Inferior parietal cortex (tissue), 1 donor: ENCODE measurements at regions not wholly inside any gene's neighbourhood (a gene's known extent, or its start where the extent isn't known, plus 50 kb on each side); places are given as distances from the start of the nearest gene placed in this dataset.

Experiments used
- DNase-seq: peaks from one replicate; pipeline ENCODE4 v3.0.0-alpha.2; 2016; ENCODE audit errors: extremely low spot score

- DNase-seq, result no peak
Observed at GRCh38 chr11:95717314-95717713, 72.3 kb downstream of the FAM76B start.

- DNase-seq, result no peak
Observed at GRCh38 chr11:95716266-95716665, 73.3 kb downstream of the FAM76B start.

GRCh38 chr11:95715777-95716241 is 73.8 kb downstream of the FAM76B start:
- no peak for DNase-seq

GRCh38 chr11:95714843-95715776 is 74.5 kb downstream of the FAM76B start:
- no peak for DNase-seq

GRCh38 chr11:95713428-95713827 is 76.2 kb downstream of the FAM76B start:
- DNase-seq, result no peak

- no peak for DNase-seq
Observed at GRCh38 chr11:95711945-95712221, 77.7 kb downstream of the FAM76B start.

DNA sequence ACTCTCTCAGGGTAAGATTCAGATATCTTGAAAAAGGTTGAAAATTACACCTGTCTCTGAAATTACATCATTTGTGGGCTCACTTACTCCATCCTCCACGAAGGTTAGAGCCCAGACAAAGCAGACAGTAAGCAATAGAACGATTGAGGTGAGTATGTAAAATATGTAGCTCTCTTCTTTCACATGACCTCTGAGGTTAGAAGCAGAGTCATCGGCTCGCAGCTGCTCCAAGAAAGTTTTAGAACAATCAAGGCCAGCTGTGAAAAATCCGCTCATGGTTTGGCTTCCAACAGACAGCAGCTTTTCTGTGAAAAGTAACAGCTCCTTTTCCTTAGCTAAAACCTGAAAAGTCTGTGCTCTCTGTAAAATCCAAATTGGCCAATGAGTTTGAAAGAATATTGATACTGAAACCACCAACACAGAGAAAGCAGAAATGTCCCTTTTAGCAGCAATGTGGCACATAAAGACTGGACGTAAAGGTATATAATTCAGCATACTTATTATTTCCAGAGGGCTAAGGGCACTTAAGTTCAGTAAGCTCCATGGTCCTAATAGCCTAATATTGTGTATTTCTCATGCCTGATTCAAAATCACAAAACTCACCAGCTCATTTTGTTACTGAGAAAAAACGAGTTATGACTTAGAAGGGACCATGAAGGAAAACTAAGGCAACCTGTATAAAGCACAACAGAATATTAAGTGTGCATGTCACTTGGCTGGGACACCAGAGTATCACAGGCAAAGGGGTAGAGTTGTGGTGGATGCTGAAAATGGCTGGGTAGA is 78.2 kb downstream of the FAM76B start:
- DNase-seq, result no peak

DNA sequence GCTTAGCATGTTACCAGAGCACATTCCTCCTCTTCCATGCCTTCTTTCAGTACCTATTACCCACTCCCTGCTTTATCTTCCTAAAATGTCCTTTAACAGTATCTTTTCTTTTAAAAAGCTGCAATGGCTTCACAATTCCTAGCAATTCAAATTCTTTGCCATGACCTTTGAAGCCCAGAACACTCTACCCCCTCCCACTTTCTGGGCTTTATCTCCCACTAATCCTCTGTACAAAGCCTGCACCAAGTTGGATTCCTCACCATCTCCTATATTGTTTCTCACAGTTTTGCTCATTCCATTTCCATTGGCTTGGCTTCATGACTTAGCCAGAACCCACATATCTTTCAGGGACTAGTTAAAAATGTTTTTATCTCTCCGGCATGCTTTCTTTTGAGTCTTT is 80.9 kb downstream of the FAM76B start:
- no peak for DNase-seq

- no peak for DNase-seq
Observed at GRCh38 chr11:95706974-95707387, 82.6 kb downstream of the FAM76B start.

DNA sequence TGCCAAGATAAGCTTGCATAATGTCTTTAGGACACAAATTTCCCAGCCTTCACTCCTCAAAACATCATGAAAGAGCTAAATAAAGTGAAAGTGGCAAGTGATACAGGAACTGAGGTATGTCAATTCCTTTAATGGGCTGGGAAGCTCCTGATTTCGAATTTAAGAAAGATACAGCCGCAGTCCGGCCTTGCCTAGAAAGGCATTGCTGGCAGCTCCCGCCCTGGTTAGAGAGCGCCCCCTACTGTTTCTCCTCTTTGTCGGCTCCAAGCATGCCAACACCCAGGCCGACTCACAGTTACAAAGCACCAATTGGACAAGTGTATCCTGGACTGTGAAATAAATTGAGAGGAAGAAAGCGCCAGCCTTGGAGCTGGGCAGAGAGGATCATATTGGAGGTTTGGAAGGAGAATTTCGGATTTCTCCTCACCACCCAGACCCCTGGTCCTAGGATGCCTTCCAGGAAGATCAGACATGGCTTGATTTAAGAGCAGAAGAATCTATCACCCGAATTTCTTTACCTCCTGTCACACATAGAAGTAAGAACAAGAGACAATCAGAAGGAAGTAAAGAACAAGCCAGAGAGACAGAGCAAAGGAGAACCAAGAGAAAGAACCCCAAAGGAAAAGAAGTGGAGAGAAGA is 84.0 kb downstream of the FAM76B start:
- peak; percentile 95 for DNase-seq

- DNase-seq, result no peak
Observed at GRCh38 chr11:95704865-95705264, 84.7 kb downstream of the FAM76B start.

- no peak for DNase-seq
Observed at GRCh38 chr11:95703049-95703448, 86.5 kb downstream of the FAM76B start.

DNA sequence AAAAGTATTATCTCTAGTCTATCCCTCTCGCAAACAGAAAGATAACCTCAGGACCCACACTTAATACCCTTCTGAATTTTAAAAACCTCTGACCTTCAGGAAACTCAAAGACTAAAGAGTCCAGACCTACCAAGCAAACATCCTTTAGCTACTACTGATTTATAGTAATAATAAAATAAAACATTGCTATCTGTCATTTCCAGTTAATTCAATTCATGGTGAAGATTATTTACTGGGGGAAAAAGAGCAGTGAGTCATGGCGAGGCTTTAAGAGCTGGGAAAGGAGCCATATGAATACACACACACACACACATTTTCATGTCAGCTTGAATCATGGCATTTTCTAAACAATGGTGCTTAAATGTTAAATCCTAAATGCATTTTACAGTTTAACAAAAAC is 87.1 kb downstream of the FAM76B start:
- no peak for DNase-seq

GRCh38 chr11:95700471-95700817 is 89.1 kb downstream of the FAM76B start:
- peak; percentile 31 for DNase-seq

GRCh38 chr11:95699631-95700470 is 89.7 kb downstream of the FAM76B start:
- DNase-seq, result peak; percentile 42

GRCh38 chr11:95698676-95699557 is 90.7 kb downstream of the FAM76B start:
- peak; percentile 64 for DNase-seq

- DNase-seq, result peak; percentile 53
Observed at GRCh38 chr11:95697614-95698408, 91.8 kb downstream of the FAM76B start.

DNA sequence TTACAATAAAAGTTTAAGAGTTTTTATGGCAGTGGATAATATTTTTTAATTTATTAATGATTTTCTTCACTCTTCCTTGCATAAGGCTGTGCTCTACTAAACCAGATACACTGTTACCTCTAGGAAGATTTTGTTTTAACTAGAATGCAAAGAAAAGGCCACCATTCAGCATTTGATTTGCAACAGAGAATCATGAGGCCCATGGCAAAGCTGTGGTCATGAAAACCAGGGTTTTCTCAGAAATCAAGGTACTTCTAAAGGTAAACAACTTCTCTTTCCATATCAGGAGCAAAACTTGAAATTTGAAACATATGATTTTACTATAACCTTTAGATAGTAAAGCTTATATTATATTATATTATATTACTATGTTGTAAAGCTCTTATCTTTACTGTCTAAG is 94.4 kb downstream of the FAM76B start:
- DNase-seq, result no peak

DNA sequence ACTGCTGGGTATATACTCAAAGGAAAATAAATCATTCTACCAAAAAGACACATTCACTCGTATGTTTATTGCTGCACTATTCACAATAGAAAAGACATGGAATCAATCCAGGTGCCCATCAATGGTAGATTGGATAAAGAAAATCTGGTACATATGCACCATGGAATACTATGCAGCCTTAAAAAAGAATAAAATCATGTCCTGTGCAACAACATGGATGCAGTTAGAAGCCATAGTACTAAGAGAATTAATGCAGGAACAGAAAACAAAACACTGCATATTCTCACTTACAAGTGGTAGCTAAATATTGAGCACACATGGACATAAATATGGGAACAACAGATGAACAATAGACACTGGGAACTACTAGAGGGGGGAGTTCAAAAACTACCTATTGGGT is 96.3 kb downstream of the FAM76B start:
- no peak for DNase-seq
